Esophagus squamous epithelium (tissue), 4 donors: ENCODE measurements at regions not wholly inside any gene's neighbourhood (a gene's known extent, or its start where the extent isn't known, plus 50 kb on each side); places are given as distances from the start of the nearest gene placed in this dataset.

Source experiments
- POLR2A ChIP-seq, 4 donors: fragments of 450-650 bp; IDR thresholded peaks; one replicate each; pipeline ENCODE4 v1.6.1; 2017; ENCODE audit warnings: antibody characterized with exemption in 4 of 4, mild to moderate bottlenecking in 4 of 4, moderate library complexity in 3 of 4
- TF ChIP-seq, protein P1 (sequence below), 6 experiments: fragments of 450-650 bp in 4 of 6; fragments of 200-600 bp in 2 of 6; sonication (generic) in 2 of 6; IDR thresholded peaks; one replicate each; pipeline ENCODE4 v1.5.1; 2016 to 2019; ENCODE audit warnings: antibody characterized with exemption in 6 of 6, mild to moderate bottlenecking in 4 of 6, moderate library complexity in 4 of 6

DNA sequence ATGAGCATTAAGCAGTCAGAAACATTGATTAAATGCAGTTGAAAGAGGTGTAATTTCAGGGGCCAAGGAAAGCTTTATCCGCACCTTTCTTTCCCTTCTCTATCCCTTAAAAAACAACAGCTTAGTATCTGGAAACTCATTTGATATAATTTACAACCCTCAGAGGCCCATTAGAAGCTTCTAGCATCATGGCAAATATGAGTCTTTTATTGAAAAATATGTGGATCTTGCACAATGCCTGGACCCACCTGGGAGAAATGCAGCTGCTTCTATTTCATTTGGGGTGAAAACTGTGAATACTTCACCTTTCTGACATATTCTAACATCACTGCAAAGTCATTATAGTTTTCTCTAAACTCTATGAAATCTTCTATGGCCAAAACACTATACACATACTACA is 492.2 kb upstream of the PSMD7 start:
- TF ChIP-seq, protein P1, sequence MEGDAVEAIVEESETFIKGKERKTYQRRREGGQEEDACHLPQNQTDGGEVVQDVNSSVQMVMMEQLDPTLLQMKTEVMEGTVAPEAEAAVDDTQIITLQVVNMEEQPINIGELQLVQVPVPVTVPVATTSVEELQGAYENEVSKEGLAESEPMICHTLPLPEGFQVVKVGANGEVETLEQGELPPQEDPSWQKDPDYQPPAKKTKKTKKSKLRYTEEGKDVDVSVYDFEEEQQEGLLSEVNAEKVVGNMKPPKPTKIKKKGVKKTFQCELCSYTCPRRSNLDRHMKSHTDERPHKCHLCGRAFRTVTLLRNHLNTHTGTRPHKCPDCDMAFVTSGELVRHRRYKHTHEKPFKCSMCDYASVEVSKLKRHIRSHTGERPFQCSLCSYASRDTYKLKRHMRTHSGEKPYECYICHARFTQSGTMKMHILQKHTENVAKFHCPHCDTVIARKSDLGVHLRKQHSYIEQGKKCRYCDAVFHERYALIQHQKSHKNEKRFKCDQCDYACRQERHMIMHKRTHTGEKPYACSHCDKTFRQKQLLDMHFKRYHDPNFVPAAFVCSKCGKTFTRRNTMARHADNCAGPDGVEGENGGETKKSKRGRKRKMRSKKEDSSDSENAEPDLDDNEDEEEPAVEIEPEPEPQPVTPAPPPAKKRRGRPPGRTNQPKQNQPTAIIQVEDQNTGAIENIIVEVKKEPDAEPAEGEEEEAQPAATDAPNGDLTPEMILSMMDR (IDR thresholded peaks at IDR 0.05), result no peak
- TF ChIP-seq POLR2A (IDR thresholded peaks at IDR 0.05), result no peak
